GM23338 (cell line): ENCODE measurements at regions not wholly inside any gene's neighbourhood (a gene's known extent, or its start where the extent isn't known, plus 50 kb on each side); places are given as distances from the start of the nearest gene placed in this dataset.

Source experiments
- CREB1 ChIP-seq: fragments of 250-450 bp; sonication (Bioruptor Pico); IDR thresholded peaks from 2 replicates; pipeline ENCODE4 v1.5.0; 2020; ENCODE audit warnings: low read depth, mild to moderate bottlenecking, moderate library complexity
- CTCF ChIP-seq, 2 experiments: fragments of 200-600 bp in 1 of 2; sonication (generic) in 1 of 2; conservative IDR thresholded peaks; 2 replicates each; pipeline versions ENCODE4 v1.5.1 to v1.6.1; 2016 to 2017; ENCODE audit warnings: antibody characterized with exemption in 2 of 2, low read depth in 2 of 2, mild to moderate bottlenecking in 2 of 2, moderate library complexity in 1 of 2
- ETS1 ChIP-seq: IDR thresholded peaks from 2 replicates; pipeline ENCODE4 v1.6.1; 2016; ENCODE audit warnings: antibody characterized with exemption
- EZH2 ChIP-seq: fragments of 200-600 bp; sonication (generic); IDR thresholded peaks from one replicate; pipeline ENCODE4 v1.8.0; 2017; ENCODE audit warnings: antibody characterized with exemption, mild to moderate bottlenecking, low read depth; ENCODE audit not compliant: unreplicated experiment
- EZH2phosphoT487 ChIP-seq: fragments of 200-600 bp; sonication (generic); IDR thresholded peaks from one replicate; pipeline ENCODE4 v1.8.1; 2018; ENCODE audit warnings: antibody characterized with exemption; ENCODE audit not compliant: unreplicated experiment
- JUNB ChIP-seq: IDR thresholded peaks from one replicate; pipeline ENCODE4 v1.6.1; 2016; ENCODE audit warnings: antibody characterized with exemption; ENCODE audit not compliant: unreplicated experiment
- NANOG ChIP-seq: IDR thresholded peaks from 2 replicates; pipeline ENCODE4 v1.6.1; 2016; ENCODE audit warnings: antibody characterized with exemption, borderline replicate concordance
- POLR2AphosphoS5 ChIP-seq: IDR thresholded peaks from 2 replicates; pipeline ENCODE4 v1.6.1; 2016; ENCODE audit warnings: antibody characterized with exemption, low read depth
- ZNF114 ChIP-seq: fragments of 250-450 bp; sonication (Bioruptor Pico); IDR thresholded peaks from 2 replicates; pipeline ENCODE4 v1.5.0; 2020; ENCODE audit warnings: mild to moderate bottlenecking, moderate library complexity
- ZNF331 ChIP-seq: fragments of 250-450 bp; sonication (Bioruptor Pico); IDR thresholded peaks from 2 replicates; pipeline ENCODE4 v1.5.0; 2020; ENCODE audit warnings: low read depth, mild to moderate bottlenecking, moderate library complexity

GRCh38 chr11:41963406-41963805, 504.0 kb upstream of the LRRC4C start:
- TF ChIP-seq CTCF (conservative IDR thresholded peaks at IDR 0.05; ENCODE audit: low read depth in 2 of 2) (no peak), POLR2AphosphoS5 (no peak), EZH2 (no peak), NANOG (no peak), EZH2phosphoT487 (no peak), ETS1 (no peak), CREB1 (CRISPR knock-in tag) (no peak), ZNF114 (no peak), JUNB (no peak), ZNF331 (CRISPR knock-in tag) (no peak)
